HG03565 (cell line): ENCODE measurements at regions not wholly inside any gene's neighbourhood (a gene's known extent, or its start where the extent isn't known, plus 50 kb on each side); places are given as distances from the start of the nearest gene placed in this dataset.

ENCODE experiments used
- ATAC-seq: cut with Tn5 transposase; IDR thresholded peaks from one replicate; pipeline ENCODE4 v1.9.1; 2021; ENCODE audit warnings: mild to moderate bottlenecking, moderate library complexity; ENCODE audit not compliant: unreplicated experiment

DNA sequence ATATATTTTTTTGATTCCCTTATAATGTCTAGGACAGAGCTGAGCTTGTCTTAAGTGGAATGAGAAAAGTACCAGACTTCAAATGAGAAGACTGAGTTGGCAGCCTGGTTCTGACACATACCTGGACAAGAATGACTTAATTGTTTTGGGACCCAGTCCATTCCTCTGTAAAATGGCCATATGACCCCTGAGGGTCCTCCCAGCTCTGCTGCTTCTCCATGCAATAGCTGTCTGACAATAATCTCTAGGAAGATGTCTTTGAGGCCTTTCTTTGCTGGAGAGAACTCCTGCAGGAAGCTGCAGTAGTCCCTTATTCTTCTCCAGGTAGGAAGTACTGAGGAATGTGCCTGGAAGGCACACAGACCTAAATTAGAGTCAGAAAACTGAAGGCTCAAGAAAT lies 55.9 kb upstream of the SLIT3 start:
- no peak for ATAC-seq

DNA sequence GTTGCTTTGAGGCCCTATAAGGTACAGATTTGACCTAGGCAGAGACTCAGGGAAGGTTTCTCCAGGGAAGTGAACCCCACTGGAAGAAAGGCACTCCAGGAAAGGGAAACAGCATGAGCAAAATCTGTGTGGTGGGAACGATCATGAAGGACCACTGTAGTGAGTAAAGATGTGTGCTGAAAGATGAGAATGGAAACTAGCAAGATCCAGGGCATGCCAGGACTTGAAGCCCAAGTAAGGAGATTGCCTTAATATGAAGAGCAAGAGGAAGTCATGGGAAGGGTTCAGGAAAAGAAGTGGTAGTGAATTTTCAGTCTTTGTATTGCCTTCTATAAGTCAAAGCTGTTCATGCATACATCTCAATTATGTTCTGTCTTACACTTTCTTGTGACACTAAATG lies 55.2 kb upstream of the SLIT3 start:
- no peak for ATAC-seq

DNA sequence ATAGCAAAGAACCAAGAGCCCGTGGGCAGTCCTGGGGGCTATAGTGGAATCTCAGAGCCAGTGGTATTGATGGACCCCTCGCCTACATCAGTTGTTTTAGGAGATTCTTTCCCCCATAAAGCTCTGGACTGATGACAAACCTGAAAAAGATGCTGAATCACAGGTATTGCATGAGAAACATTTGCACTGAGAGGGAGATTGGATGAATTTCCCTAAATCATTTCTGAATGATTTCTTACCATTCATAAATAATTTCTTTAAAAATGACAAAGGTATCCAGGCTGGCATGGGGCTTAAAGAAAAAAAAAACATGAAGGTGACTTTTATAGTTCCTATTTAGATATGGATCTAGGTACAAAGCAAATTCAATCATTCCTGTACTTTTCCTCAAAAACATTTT lies 54.0 kb upstream of the SLIT3 start:
- ATAC-seq = no peak

DNA sequence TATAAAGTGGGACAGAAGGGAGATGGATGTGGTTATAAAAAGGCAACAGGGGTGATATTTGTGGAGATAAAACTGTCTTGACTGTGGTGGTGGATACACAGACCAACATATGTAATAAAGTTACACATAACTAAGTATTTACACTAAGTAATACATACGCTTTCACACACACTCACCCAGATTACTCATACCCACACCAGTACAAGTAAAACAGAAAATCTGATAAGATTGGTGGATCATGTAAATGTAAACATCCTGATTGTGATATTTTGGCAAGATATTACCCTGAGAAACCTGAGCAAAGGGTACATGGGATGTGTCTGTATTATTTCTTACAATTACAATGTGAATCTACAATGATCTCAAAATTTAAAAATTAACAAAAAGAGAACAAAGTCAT lies 53.3 kb upstream of the SLIT3 start:
- no peak for ATAC-seq

DNA sequence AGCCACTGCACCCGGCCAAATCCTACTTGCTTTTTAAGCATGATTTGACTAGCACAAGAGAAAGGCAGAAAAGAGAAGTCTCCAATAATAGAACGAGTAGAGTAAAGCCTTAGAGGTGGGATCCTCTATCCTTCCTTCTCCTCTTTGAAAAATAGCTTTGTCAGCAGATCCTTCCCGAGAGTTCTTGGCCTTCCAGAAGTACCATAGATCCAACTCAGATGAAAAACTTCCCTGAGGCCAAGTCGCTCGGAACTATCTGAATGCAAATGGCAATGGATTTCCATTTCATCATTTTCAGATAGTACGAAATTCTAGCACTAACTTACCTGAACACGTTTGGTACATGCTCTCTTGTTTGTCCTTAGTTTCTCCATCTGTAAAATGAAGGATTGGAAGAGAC lies 52.0 kb upstream of the SLIT3 start:
- ATAC-seq = no peak

DNA sequence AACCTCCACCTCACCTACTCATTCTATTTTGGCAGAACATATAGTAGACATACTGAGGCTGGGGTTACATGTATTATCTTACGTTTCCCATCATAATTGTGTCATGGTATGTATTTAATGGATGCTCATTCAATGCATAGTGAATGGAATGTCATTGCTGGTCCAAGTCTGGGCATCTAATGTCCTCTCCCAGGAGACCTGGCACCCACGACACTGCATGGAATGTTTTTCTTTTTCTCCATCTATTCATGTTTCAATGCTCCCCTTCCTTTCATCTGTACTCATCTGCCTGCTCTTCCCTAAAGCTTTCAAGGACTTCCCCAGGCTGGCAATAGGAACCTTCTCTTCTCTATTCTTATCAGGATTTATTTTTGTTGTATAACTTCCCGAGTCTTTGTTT lies 50.8 kb upstream of the SLIT3 start:
- ATAC-seq = no peak

DNA sequence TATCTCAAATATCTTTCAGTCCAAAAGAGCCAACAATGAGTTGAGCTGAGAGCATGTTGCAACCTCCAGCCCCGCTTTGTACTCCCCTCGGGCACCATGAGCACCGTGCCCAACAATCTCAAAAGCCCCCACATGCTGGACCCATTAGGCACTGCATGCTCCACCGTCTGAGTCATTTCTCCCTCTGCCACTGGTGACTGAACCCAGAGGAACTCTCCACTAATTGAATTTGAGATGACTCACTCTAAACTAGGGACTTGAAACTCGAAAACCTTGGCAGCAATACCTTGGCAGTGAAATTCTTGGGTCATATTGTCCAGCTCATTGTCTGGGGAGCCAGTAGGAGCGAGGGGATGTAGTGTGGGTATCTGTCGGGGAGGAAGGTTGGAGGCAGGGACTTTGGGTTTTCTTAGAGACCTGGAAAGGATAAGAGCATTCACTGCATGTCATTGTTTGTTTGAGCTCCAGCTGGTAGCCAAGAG lies 49.9 kb upstream of the SLIT3 start:
- no peak for ATAC-seq
